ENCODE measurements at regions not wholly inside any gene's neighbourhood (a gene's known extent, or its start where the extent isn't known, plus 50 kb on each side); places are given as distances from the start of the nearest gene placed in this dataset.
"Not testable (repeated sequence)": the region's sequence is repeated elsewhere in the genome, so short reads cannot be mapped to it uniquely, and the experiment has no call there.

DNA sequence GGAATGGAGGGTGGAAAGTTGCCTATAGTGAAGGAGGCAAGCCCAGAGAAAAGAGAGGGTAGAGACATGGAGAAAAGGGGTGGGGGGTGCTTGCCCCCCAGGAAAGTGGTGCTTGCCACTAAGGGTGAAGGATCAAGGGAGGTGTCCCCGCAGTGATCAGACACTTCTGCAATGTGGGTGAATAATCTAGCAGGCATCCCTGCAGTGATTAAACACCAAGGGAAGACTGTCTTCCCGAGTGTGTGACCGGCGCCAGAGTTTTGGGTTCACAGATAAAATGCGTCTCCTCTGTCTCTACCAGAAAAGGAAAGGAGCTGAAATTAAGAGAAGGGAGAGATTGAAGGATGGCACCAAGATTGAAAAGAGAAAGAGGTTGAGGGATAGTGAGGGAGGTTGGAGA is 1076.9 kb downstream of the DNAJB9 start:
- TF ChIP-seq, protein P1, sequence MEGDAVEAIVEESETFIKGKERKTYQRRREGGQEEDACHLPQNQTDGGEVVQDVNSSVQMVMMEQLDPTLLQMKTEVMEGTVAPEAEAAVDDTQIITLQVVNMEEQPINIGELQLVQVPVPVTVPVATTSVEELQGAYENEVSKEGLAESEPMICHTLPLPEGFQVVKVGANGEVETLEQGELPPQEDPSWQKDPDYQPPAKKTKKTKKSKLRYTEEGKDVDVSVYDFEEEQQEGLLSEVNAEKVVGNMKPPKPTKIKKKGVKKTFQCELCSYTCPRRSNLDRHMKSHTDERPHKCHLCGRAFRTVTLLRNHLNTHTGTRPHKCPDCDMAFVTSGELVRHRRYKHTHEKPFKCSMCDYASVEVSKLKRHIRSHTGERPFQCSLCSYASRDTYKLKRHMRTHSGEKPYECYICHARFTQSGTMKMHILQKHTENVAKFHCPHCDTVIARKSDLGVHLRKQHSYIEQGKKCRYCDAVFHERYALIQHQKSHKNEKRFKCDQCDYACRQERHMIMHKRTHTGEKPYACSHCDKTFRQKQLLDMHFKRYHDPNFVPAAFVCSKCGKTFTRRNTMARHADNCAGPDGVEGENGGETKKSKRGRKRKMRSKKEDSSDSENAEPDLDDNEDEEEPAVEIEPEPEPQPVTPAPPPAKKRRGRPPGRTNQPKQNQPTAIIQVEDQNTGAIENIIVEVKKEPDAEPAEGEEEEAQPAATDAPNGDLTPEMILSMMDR (tag by site-specific recombination; IDR thresholded peaks at IDR 0.05) = not testable (repeated sequence)
- not testable (repeated sequence) for TF ChIP-seq ZNF600 (tag by site-specific recombination; IDR thresholded peaks at IDR 0.05); ZBTB7A (tag by site-specific recombination; IDR thresholded peaks at IDR 0.05; ENCODE audit: low read depth)
